ENCODE measurements at regions not wholly inside any gene's neighbourhood (a gene's known extent, or its start where the extent isn't known, plus 50 kb on each side); places are given as distances from the start of the nearest gene placed in this dataset.
"Not testable (repeated sequence)": the region's sequence is repeated elsewhere in the genome, so short reads cannot be mapped to it uniquely, and the experiment has no call there.

DNA sequence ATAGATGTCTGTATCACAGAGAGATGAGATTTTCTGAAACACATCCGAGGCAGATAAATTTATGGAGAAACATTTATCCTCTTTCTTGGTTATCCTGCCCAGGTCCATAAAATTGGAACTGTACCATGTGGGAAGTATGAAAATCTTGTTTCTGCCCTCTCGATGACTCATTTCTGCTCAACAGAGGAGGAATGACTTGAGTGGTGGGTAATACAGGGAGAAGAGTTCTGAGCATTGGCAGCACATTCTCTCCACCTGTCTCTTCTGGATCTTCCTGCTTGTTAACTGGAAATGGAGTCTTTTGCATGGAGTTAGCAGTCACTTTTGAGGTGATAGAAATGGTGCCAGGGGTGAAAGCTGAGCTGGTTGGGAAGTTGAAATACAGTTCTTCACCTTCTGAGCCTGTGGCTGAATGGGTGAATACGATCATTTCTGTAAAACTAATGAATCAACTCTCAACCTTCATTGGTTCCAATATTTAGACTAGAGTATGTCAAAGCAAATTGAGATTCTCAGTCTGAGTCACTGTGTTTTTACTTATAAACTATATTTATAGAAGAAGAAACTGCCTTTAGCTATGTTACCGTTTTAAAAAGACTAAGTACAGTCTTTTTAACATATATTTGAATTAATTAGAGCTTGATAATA, 945.5 kb downstream of the SORCS3 start:
- no peaks in the 10 kb centered on the region for H3K36me3 ChIP-seq (ENCODE audit: insufficient read depth, insufficient read length, low read length)
- TF ChIP-seq ZNF274 (IDR thresholded peaks at IDR 0.05; ENCODE audit: low read depth, low read length), result no peak
- no peak for TF ChIP-seq YY1 (IDR thresholded peaks at IDR 0.05; ENCODE audit: insufficient read depth, insufficient read length)
- no peak for TF ChIP-seq SUZ12 (IDR thresholded peaks at IDR 0.05; ENCODE audit: extremely low read depth, insufficient read depth, insufficient read length)
- no peak overlapping the region for H3K4me3 ChIP-seq (ENCODE audit: insufficient read length, low read depth)
- no peaks in the 10 kb centered on the region for H3K27me3 ChIP-seq (ENCODE audit: insufficient read depth, insufficient read length)
- H3K9me3 ChIP-seq (ENCODE audit: insufficient read depth, low read length), result no peaks in the 10 kb centered on the region
- no peaks in the 10 kb centered on the region for H3K4me1 ChIP-seq (ENCODE audit: insufficient read depth, insufficient read length)
- no peak for DNase-seq (ENCODE audit: low read depth, low spot score)
- no peak overlapping the region for H3K9ac ChIP-seq (ENCODE audit: insufficient read length, low read depth)

DNA sequence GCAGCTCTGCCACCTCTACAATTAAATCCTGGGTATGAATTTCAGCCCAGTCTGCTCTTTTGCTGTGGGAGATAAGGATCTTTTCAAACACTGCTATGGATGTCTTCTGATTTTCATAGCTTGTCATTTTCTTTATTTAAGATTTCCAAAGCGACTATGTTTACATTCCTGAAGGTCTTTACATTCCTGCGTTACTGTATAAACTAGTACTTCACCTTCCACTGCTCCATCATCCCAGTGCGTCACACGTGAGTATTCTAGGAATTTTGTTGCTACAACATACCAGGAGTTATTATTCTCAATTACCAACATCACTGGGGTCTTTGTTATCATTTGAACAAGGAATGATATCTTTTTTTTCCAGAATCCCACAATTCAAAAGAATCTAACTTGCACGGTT, 944.7 kb downstream of the SORCS3 start:
- no peak for DNase-seq (ENCODE audit: low read depth, low spot score)
- no peaks in the 10 kb centered on the region for H3K27me3 ChIP-seq (ENCODE audit: insufficient read depth, insufficient read length)
- H3K4me1 ChIP-seq (ENCODE audit: insufficient read depth, insufficient read length), result no peaks in the 10 kb centered on the region
- no peak for TF ChIP-seq SUZ12 (IDR thresholded peaks at IDR 0.05; ENCODE audit: extremely low read depth, insufficient read depth, insufficient read length)
- TF ChIP-seq YY1 (IDR thresholded peaks at IDR 0.05; ENCODE audit: insufficient read depth, insufficient read length), result no peak
- no peak for TF ChIP-seq ZNF274 (IDR thresholded peaks at IDR 0.05; ENCODE audit: low read depth, low read length)
- no peak overlapping the region for H3K4me3 ChIP-seq (ENCODE audit: insufficient read length, low read depth)
- no peaks in the 10 kb centered on the region for H3K36me3 ChIP-seq (ENCODE audit: insufficient read depth, insufficient read length, low read length)
- no peak overlapping the region for H3K9ac ChIP-seq (ENCODE audit: insufficient read length, low read depth)
- H3K9me3 ChIP-seq (ENCODE audit: insufficient read depth, low read length), result no peaks in the 10 kb centered on the region

DNA sequence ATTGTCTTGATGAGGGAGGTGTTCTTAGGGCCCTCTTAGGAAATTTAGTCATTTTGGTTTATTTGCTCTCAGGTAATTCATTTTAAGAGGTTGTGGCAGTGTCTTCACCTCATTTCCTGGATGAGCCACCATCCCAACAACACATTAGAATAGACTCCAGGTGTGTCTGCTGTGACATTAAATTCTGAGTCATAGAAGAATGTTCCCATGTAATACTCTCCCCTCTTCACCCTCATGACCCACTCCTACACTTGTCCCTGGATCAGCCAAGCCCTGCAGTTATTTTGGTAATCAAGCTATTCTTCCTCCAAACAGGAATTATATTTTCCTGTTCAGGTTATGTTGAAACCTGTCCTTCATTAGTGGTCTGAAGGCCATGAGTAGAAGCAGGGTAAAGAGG, 944.1 kb downstream of the SORCS3 start:
- DNase-seq (ENCODE audit: low read depth, low spot score), result no peak
- no peaks in the 10 kb centered on the region for H3K36me3 ChIP-seq (ENCODE audit: insufficient read depth, insufficient read length, low read length)
- H3K4me1 ChIP-seq (ENCODE audit: insufficient read depth, insufficient read length), result no peaks in the 10 kb centered on the region
- H3K9me3 ChIP-seq (ENCODE audit: insufficient read depth, low read length), result no peaks in the 10 kb centered on the region
- H3K27me3 ChIP-seq (ENCODE audit: insufficient read depth, insufficient read length), result no peaks in the 10 kb centered on the region
- no peak overlapping the region for H3K9ac ChIP-seq (ENCODE audit: insufficient read length, low read depth)
- TF ChIP-seq ZNF274 (IDR thresholded peaks at IDR 0.05; ENCODE audit: low read depth, low read length), result no peak
- no peak for TF ChIP-seq YY1 (IDR thresholded peaks at IDR 0.05; ENCODE audit: insufficient read depth, insufficient read length)
- TF ChIP-seq SUZ12 (IDR thresholded peaks at IDR 0.05; ENCODE audit: extremely low read depth, insufficient read depth, insufficient read length), result no peak
- H3K4me3 ChIP-seq (ENCODE audit: insufficient read length, low read depth), result no peak overlapping the region

DNA sequence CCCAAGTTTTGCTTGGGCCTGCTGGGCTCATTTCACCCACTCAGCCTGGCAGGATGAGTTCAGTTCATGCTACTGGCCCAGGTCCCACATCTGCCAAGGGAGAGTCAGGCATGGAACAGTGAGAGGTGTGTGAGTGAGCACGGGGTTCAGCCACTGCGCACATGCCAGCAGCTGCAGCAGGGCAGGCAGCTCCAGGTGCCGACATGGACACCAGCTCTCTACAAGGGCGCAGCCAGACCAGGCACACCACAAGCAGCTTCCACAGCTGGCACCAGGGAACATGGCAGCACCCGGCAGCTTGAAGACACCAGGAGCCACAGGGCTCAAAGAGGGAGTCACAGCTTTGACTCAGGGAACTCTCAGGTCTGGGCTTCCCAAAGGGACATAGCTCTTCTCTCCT, 938.0 kb downstream of the SORCS3 start:
- Histone ChIP-seq H3K36me3 (ENCODE audit: insufficient read depth, insufficient read length, low read length) (no peaks in the 10 kb centered on the region), H3K4me3 (ENCODE audit: insufficient read length, low read depth) (no peak overlapping the region), H3K4me1 (ENCODE audit: insufficient read depth, insufficient read length) (no peaks in the 10 kb centered on the region), H3K9me3 (ENCODE audit: insufficient read depth, low read length) (no peaks in the 10 kb centered on the region), H3K9ac (ENCODE audit: insufficient read length, low read depth) (no peak overlapping the region), H3K27me3 (ENCODE audit: insufficient read depth, insufficient read length) (no peaks in the 10 kb centered on the region)
- DNase-seq (ENCODE audit: low read depth, low spot score), result no peak
- TF ChIP-seq ZNF274 (IDR thresholded peaks at IDR 0.05; ENCODE audit: low read depth, low read length) (no peak), YY1 (IDR thresholded peaks at IDR 0.05; ENCODE audit: insufficient read depth, insufficient read length) (no peak), SUZ12 (IDR thresholded peaks at IDR 0.05; ENCODE audit: extremely low read depth, insufficient read depth, insufficient read length) (no peak)

DNA sequence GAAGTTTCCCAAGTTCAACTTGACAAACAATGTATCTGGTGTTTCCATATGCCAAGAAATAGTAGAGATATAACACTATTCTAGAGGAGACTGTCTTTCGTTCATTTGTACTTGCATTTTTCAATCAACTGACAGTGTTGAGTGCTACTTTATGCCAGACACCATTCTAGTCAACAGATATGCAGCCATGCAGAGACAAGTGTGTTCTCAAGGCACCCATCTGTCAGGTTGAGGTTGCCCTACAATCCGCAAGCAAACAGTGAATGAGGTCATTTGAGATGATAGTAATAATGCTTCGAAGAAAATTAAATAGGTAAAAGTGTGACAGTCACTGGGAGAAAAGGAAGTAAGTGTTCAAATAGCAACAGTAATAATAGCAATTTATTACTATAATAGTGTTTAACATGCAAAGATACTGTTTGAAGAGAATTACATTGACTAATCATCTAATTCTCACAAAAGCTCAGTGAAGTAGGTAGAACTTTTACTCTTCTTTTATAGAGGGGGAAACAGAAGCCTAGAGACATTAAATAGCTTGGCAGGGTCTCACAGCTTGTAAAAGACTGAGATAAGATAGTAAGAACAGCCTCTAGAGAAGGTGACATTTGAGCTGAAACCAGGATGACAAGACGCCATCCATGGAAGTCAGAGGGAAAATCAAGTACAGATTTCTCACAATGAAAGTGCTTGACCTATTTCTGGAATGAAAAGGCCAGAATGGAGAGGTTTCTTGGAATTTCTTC, 936.9 kb downstream of the SORCS3 start:
- DNase-seq (ENCODE audit: low read depth, low spot score), result no peak
- H3K9me3 ChIP-seq (ENCODE audit: insufficient read depth, low read length), result no peaks in the 10 kb centered on the region
- no peak for TF ChIP-seq YY1 (IDR thresholded peaks at IDR 0.05; ENCODE audit: insufficient read depth, insufficient read length)
- no peak for TF ChIP-seq ZNF274 (IDR thresholded peaks at IDR 0.05; ENCODE audit: low read depth, low read length)
- no peak for TF ChIP-seq SUZ12 (IDR thresholded peaks at IDR 0.05; ENCODE audit: extremely low read depth, insufficient read depth, insufficient read length)
- no peak overlapping the region for H3K9ac ChIP-seq (ENCODE audit: insufficient read length, low read depth)
- H3K4me1 ChIP-seq (ENCODE audit: insufficient read depth, insufficient read length), result no peaks in the 10 kb centered on the region
- no peaks in the 10 kb centered on the region for H3K27me3 ChIP-seq (ENCODE audit: insufficient read depth, insufficient read length)
- H3K36me3 ChIP-seq (ENCODE audit: insufficient read depth, insufficient read length, low read length), result no peaks in the 10 kb centered on the region
- H3K4me3 ChIP-seq (ENCODE audit: insufficient read length, low read depth), result no peak overlapping the region

DNA sequence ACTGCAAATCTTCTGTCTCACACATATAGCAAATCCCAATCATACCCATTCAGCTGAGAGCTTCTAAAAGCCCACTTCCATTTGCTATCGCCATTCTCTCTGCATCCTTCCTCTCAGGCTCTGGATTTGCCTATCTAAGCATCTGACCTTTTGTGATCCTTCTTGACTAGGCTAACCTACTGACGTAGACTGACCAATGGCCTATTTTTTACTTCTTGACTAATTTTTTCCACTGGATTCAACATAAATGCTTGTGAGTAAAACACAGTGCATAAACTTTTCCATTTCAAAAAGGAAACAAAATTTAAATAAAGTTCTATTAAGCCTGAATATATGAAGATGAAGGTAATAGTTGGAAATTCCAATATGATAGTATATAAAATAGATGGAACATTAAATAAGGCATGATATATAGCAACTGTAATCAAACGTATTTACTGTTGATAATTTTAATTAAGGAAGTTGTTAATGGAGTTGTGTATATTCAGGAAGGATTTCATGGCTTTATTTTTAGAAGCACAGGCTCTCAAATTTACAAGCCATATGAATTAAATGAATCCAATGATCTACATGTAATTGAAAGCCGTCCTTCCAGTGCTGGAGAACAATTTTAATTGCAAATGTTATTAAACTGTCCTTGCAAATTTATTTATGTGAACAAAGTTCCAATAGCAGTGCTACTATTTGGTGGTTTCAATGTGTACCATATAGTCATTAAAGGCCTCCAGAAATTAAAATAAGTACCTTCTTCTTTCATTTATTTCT, 918.4 kb downstream of the SORCS3 start:
- Histone ChIP-seq H3K9me3 (ENCODE audit: insufficient read depth, low read length) (no peaks in the 10 kb centered on the region), H3K4me3 (ENCODE audit: insufficient read length, low read depth) (no peak overlapping the region), H3K9ac (ENCODE audit: insufficient read length, low read depth) (no peak overlapping the region), H3K27me3 (ENCODE audit: insufficient read depth, insufficient read length) (no peaks in the 10 kb centered on the region), H3K4me1 (ENCODE audit: insufficient read depth, insufficient read length) (no peaks in the 10 kb centered on the region), H3K36me3 (ENCODE audit: insufficient read depth, insufficient read length, low read length) (no peaks in the 10 kb centered on the region)
- TF ChIP-seq SUZ12 (IDR thresholded peaks at IDR 0.05; ENCODE audit: extremely low read depth, insufficient read depth, insufficient read length) (no peak), YY1 (IDR thresholded peaks at IDR 0.05; ENCODE audit: insufficient read depth, insufficient read length) (no peak), ZNF274 (IDR thresholded peaks at IDR 0.05; ENCODE audit: low read depth, low read length) (no peak)
- no peak for DNase-seq (ENCODE audit: low read depth, low spot score)

DNA sequence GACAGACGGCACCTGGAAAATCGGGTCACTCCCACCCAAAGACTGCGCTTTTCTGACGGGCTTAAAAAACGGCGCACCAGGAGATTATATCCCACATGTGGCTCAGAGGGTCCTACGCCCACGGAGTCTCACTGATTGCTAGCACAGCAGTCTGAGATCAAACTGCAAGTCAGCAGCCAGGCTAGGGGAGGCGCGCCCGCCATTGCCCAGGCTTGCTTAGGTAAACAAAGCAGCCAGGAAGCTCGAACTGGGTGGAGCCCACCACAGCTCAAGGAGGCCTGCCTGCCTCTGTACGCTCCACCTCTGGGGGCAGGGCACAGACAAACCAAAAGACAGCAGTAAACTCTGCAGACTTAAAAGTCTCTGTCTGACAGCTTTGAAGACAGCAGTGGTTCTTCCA, 909.4 kb downstream of the SORCS3 start:
- not testable (repeated sequence) for H3K9me3 ChIP-seq (ENCODE audit: insufficient read depth, low read length); H3K4me1 ChIP-seq (ENCODE audit: insufficient read depth, insufficient read length); H3K9ac ChIP-seq (ENCODE audit: insufficient read length, low read depth); DNase-seq (ENCODE audit: low read depth, low spot score); H3K36me3 ChIP-seq (ENCODE audit: insufficient read depth, insufficient read length, low read length); H3K4me3 ChIP-seq (ENCODE audit: insufficient read length, low read depth); H3K27me3 ChIP-seq (ENCODE audit: insufficient read depth, insufficient read length)

All from NT2/D1 (cell line).